ENCODE measurements at regions not wholly inside any gene's neighbourhood (a gene's known extent, or its start where the extent isn't known, plus 50 kb on each side); places are given as distances from the start of the nearest gene placed in this dataset.

- DNase-seq (ENCODE audit: low read depth), result no peak
Observed at GRCh38 chr16:86410081-86410480, 100.2 kb upstream of the FOXF1 start.

- DNase-seq (ENCODE audit: low read depth), result no peak
Observed at GRCh38 chr16:86410529-86410928, 99.8 kb upstream of the FOXF1 start.

- no peak for DNase-seq (ENCODE audit: low read depth)
Observed at GRCh38 chr16:86411897-86412296, 98.4 kb upstream of the FOXF1 start.

GRCh38 chr16:86414991-86415740, 95.2 kb upstream of the FOXF1 start:
- DNase-seq (ENCODE audit: low read depth), result no peak

- DNase-seq (ENCODE audit: low read depth), result no peak
Observed at GRCh38 chr16:86418981-86419380, 91.3 kb upstream of the FOXF1 start.

- DNase-seq (ENCODE audit: low read depth), result no peak
Observed at GRCh38 chr16:86419518-86419917, 90.8 kb upstream of the FOXF1 start.

GRCh38 chr16:86421995-86422394, 88.3 kb upstream of the FOXF1 start:
- DNase-seq (ENCODE audit: low read depth), result no peak

- no peak for DNase-seq (ENCODE audit: low read depth)
Observed at GRCh38 chr16:86424398-86424797, 85.9 kb upstream of the FOXF1 start.

- DNase-seq (ENCODE audit: low read depth), result no peak
Observed at GRCh38 chr16:86424985-86425384, 85.3 kb upstream of the FOXF1 start.

GRCh38 chr16:86426063-86426642, 84.2 kb upstream of the FOXF1 start:
- DNase-seq (ENCODE audit: low read depth), result no peak

GRCh38 chr16:86427433-86427851, 82.9 kb upstream of the FOXF1 start:
- DNase-seq (ENCODE audit: low read depth), result no peak

- no peak for DNase-seq (ENCODE audit: low read depth)
Observed at GRCh38 chr16:86428729-86429517, 81.4 kb upstream of the FOXF1 start.

GRCh38 chr16:86429663-86430062, 80.7 kb upstream of the FOXF1 start:
- no peak for DNase-seq (ENCODE audit: low read depth)

GRCh38 chr16:86430814-86431213, 79.5 kb upstream of the FOXF1 start:
- no peak for DNase-seq (ENCODE audit: low read depth)

- no peak for DNase-seq (ENCODE audit: low read depth)
Observed at GRCh38 chr16:86431540-86431939, 78.8 kb upstream of the FOXF1 start.

- no peak for DNase-seq (ENCODE audit: low read depth)
Observed at GRCh38 chr16:86432048-86432447, 78.3 kb upstream of the FOXF1 start.

- DNase-seq (ENCODE audit: low read depth), result no peak
Observed at GRCh38 chr16:86432691-86433090, 77.6 kb upstream of the FOXF1 start.

GRCh38 chr16:86436466-86437185, 73.7 kb upstream of the FOXF1 start:
- DNase-seq (ENCODE audit: low read depth), result no peak

GRCh38 chr16:86437348-86437747, 73.0 kb upstream of the FOXF1 start:
- no peak for DNase-seq (ENCODE audit: low read depth)

GRCh38 chr16:86442703-86443102, 67.6 kb upstream of the FOXF1 start:
- DNase-seq (ENCODE audit: low read depth), result no peak

- DNase-seq (ENCODE audit: low read depth), result no peak
Observed at GRCh38 chr16:86443508-86444147, 66.7 kb upstream of the FOXF1 start.

- no peak for DNase-seq (ENCODE audit: low read depth)
Observed at GRCh38 chr16:86444261-86444660, 66.1 kb upstream of the FOXF1 start.

All from HS-5 (cell line).